Transverse colon (tissue), 4 donors: ENCODE measurements at regions not wholly inside any gene's neighbourhood (a gene's known extent, or its start where the extent isn't known, plus 50 kb on each side); places are given as distances from the start of the nearest gene placed in this dataset.

Experiments
- DNase-seq: peaks from one replicate; pipeline ENCODE4 v3.0.0-alpha.2; 2019
- H3K27ac ChIP-seq, 4 donors: fragments of 200-600 bp; sonication (generic); 2 replicates each; pipeline ENCODE4 v1.5.1; 2016 to 2018; ENCODE audit warnings: inconsistent platforms in 4 of 4
- H3K27me3 ChIP-seq: fragments of 200-600 bp; sonication (generic); 2 replicates; pipeline ENCODE4 v1.5.1; 2017; ENCODE audit warnings: inconsistent platforms
- H3K36me3 ChIP-seq, 4 donors: fragments of 200-600 bp; sonication (generic); 2 replicates each; pipeline ENCODE4 v1.5.1; 2017 to 2019; ENCODE audit warnings: inconsistent platforms in 4 of 4
- H3K4me1 ChIP-seq, 4 donors: fragments of 200-600 bp; sonication (generic); 2 replicates each; pipeline ENCODE4 v1.5.1; 2017 to 2020; ENCODE audit warnings: inconsistent platforms in 4 of 4
- H3K4me3 ChIP-seq, 4 donors: fragments of 200-600 bp; sonication (generic); 1 replicate in 1 of 4; 2 replicates in 3 of 4; pipeline versions ENCODE4 v1.5.1 to v1.6.1; 2017 to 2019; ENCODE audit warnings: inconsistent platforms in 4 of 4
- H3K9me3 ChIP-seq, 2 donors: fragments of 200-600 bp; sonication (generic); 2 replicates each; pipeline ENCODE4 v1.5.1; 2017 to 2019; ENCODE audit warnings: inconsistent platforms in 2 of 2
- CTCF ChIP-seq, 5 experiments: fragments of 200-600 bp in 3 of 5; fragments of 450-650 bp in 2 of 5; sonication (generic) in 3 of 5; IDR thresholded peaks; 1 replicate in 2 of 5; 2 replicates in 3 of 5; pipeline ENCODE4 v1.5.1; 2016 to 2017; ENCODE audit warnings: antibody characterized with exemption in 5 of 5, inconsistent platforms in 3 of 5, mild to moderate bottlenecking in 2 of 5, moderate library complexity in 1 of 5
- EP300 ChIP-seq: sonication (generic); formaldehyde crosslinking; IDR thresholded peaks from one replicate; pipeline ENCODE4 v1.6.1; 2017; ENCODE audit warnings: antibody characterized with exemption, low read depth
- POLR2A ChIP-seq: fragments of 450-650 bp; IDR thresholded peaks from one replicate; pipeline ENCODE4 v1.6.1; 2016; ENCODE audit warnings: antibody characterized with exemption, mild to moderate bottlenecking, moderate library complexity
- POLR2AphosphoS5 ChIP-seq, 3 donors: sonication (generic); formaldehyde crosslinking; IDR thresholded peaks; one replicate each; pipeline ENCODE4 v1.6.1; 2016; ENCODE audit warnings: antibody characterized with exemption in 3 of 3
- WGBS, 2 donors: methylation state at CpG; one replicate each; pipeline ENCODE4 v1.1.5; 2018; ENCODE audit warnings: low coverage in 1 of 2; 5-methylcytosine and 5-hydroxymethylcytosine counted together
- in situ Hi-C, 4 donors: fragments of 200-750 bp; cut with MboI; loops; one replicate each; pipeline versions ENCODE4 v1.15.0 to v1.15.1; 2017; ENCODE audit warnings: low sequenced_read_pairs in 3 of 4, low pct_ligation_motif_present in 1 of 4, low pct_unique_long_range_greater_than_20kb in 1 of 4
- intact Hi-C: fragments of 100-400 bp; cut with DNase I; formaldehyde crosslinking; loops from one replicate; pipeline ENCODE4 v1.15.1; 2023; ENCODE audit warnings: low total_unique reads

- no peaks in the 10 kb centered on the region for H3K27me3 ChIP-seq
- H3K9me3 ChIP-seq, result no peaks in the 10 kb centered on the region
- DNase-seq, result no peak
- no peaks in the 10 kb centered on the region for H3K36me3 ChIP-seq
- TF ChIP-seq CTCF (IDR thresholded peaks at IDR 0.05), result no peak
- no peak for TF ChIP-seq EP300
- no peak for TF ChIP-seq POLR2AphosphoS5 (IDR thresholded peaks at IDR 0.05)
- no peak for TF ChIP-seq POLR2A
- H3K4me1 ChIP-seq, result no peaks in the 10 kb centered on the region
- no peak overlapping the region for H3K4me3 ChIP-seq
- intact Hi-C loops, result no loop called here
- no peak overlapping the region for H3K27ac ChIP-seq
- in situ Hi-C loops, result loop anchor here in 1 of 4 donors (25.0 kb wide), 1 partner anchor 95 kb away; no protein-coding TSS in a partner anchor
- 81 to 88% methylated on average over 1 of the region's 1 CpG for WGBS, 2 donors
Measured at GRCh38 chr18:64592246-64592645, 443.4 kb upstream of the LINC00305 start.

- Histone ChIP-seq H3K27me3 (no peaks in the 10 kb centered on the region), H3K9me3 (no peaks in the 10 kb centered on the region), H3K4me1 (no peaks in the 10 kb centered on the region), H3K27ac (no peak overlapping the region), H3K4me3 (no peak overlapping the region), H3K36me3 (no peaks in the 10 kb centered on the region)
- TF ChIP-seq POLR2AphosphoS5 (IDR thresholded peaks at IDR 0.05) (no peak), CTCF (IDR thresholded peaks at IDR 0.05) (no peak), EP300 (no peak), POLR2A (no peak)
- DNase-seq, result no peak
- intact Hi-C loops (no loop called here), in situ Hi-C loops (loop anchor here in 1 of 4 donors (25.0 kb wide), 1 partner anchor 98 kb away; no protein-coding TSS in a partner anchor)
- WGBS, 2 donors, result 62 to 88% methylated on average over 1 to 3 of the region's 3 CpGs
Measured at GRCh38 chr18:64589000-64589399, 440.1 kb upstream of the LINC00305 start.

- H3K36me3 ChIP-seq, result no peaks in the 10 kb centered on the region
- WGBS, 2 donors, result 67 to 79% methylated on average over 2 of the region's 2 CpGs
- no peak overlapping the region for H3K27ac ChIP-seq
- no peaks in the 10 kb centered on the region for H3K27me3 ChIP-seq
- DNase-seq, result no peak
- H3K9me3 ChIP-seq, result no peaks in the 10 kb centered on the region
- intact Hi-C loops (no loop called here), in situ Hi-C loops (no loop called here)
- H3K4me1 ChIP-seq, result no peaks in the 10 kb centered on the region
- H3K4me3 ChIP-seq, result no peak overlapping the region
- no peak for TF ChIP-seq EP300
- no peak for TF ChIP-seq POLR2A
- no peak for TF ChIP-seq POLR2AphosphoS5 (IDR thresholded peaks at IDR 0.05)
- TF ChIP-seq CTCF (IDR thresholded peaks at IDR 0.05), result no peak
Measured at GRCh38 chr18:64566456-64566855, 417.6 kb upstream of the LINC00305 start.

- Histone ChIP-seq H3K9me3 (no peaks in the 10 kb centered on the region), H3K4me1 (no peaks in the 10 kb centered on the region), H3K27me3 (no peaks in the 10 kb centered on the region), H3K36me3 (no peaks in the 10 kb centered on the region), H3K4me3 (no peak overlapping the region), H3K27ac (no peak overlapping the region)
- DNase-seq, result no peak
- in situ Hi-C loops, result no loop called here
- intact Hi-C loops, result no loop called here
- no peak for TF ChIP-seq CTCF (IDR thresholded peaks at IDR 0.05)
- TF ChIP-seq EP300, result no peak
- TF ChIP-seq POLR2A, result no peak
- no peak for TF ChIP-seq POLR2AphosphoS5 (IDR thresholded peaks at IDR 0.05)
Measured at GRCh38 chr18:64562651-64563050, 413.8 kb upstream of the LINC00305 start.
